Left ventricle myocardium superior (tissue), 1 donor: ENCODE measurements at regions not wholly inside any gene's neighbourhood (a gene's known extent, or its start where the extent isn't known, plus 50 kb on each side); places are given as distances from the start of the nearest gene placed in this dataset.

ENCODE experiments used
- ATAC-seq: fragments of 200-7000 bp; cut with Tn5 transposase; one replicate; pipeline ENCODE4 v1.9.1; 2020; ENCODE audit warnings: mild to moderate bottlenecking, moderate library complexity
- DNase-seq: peaks from one replicate; pipeline ENCODE4 v3.0.0-alpha.2; 2020
- intact Hi-C: fragments of 100-400 bp; cut with micrococcal nuclease; formaldehyde crosslinking; loops from one replicate; pipeline ENCODE4 v1.11.0; 2022
- donor health status: DM: no; HTN: yes; CAD: no; lungs with severe emphysema.

DNA sequence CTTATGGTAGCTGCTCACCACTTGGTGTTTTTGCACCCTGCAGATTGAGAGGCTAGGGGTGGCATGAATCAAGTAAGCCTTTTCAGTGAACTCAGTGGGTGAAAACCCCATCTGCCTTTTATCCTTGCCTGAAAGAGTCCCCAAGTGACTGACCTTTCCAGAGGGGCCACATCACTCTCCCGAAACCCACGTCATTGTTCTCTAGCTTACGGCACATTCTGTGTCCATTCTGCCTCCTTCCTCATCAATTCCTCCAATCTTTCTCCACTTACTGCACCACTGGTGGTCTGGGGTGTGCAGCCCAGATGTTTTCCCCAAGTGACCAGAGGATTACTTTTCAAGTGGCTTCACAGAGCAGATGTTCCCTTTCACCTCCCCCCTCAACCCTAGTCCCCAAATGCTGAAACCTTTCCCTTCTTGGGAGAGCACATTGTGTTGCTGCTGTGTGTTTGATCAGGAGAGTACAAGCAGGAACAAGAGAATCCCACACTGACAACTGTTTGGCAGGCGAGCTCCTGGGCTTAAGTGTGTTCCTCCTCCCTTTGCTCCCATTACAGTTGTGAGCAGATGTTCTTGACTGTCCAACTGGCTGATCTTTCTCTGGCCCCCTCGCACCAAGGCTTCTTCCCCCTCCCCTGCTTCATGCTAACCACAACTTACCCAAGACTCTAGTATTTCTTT, 138.0 kb upstream of the IGF1 start:
- ATAC-seq, result peak; percentile 50
- DNase-seq, result no peak
- intact Hi-C loops, result no loop called here

- ATAC-seq (no peak), DNase-seq (no peak)
- intact Hi-C loops, result no loop called here
Measured at GRCh38 chr12:102616692-102617091, 136.3 kb upstream of the IGF1 start.

GRCh38 chr12:102611995-102612394, 131.6 kb upstream of the IGF1 start:
- DNase-seq (no peak), ATAC-seq (no peak)
- intact Hi-C loops, result no loop called here

GRCh38 chr12:102609996-102610395, 129.6 kb upstream of the IGF1 start:
- intact Hi-C loops, result no loop called here
- DNase-seq, result no peak
- ATAC-seq, result no peak

GRCh38 chr12:102603021-102603420, 122.7 kb upstream of the IGF1 start:
- ATAC-seq (no peak), DNase-seq (no peak)

DNA sequence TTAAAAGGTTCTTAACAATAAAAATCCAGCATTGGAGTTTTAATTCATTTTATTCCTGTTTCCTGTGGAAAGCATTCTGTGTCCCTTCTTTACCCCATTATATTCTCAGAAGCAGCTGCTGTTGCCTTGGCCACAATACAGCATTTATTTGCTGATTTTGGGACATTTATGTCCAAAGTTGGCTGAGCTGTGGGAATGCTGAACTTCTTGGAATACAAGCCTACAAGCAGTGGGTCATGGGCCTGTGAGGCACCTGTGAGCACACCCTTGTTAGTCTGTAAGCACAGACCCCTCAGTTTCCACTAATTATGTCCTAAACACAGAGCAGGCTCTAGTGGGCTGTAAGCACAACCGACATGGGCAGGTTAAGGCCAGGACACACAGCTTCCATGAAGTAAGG, 122.2 kb upstream of the IGF1 start:
- ATAC-seq (no peak), DNase-seq (no peak)
- intact Hi-C loops, result no loop called here

More at GRCh38 chr12:102603021-102603420, 122.7 kb upstream of the IGF1 start:
- intact Hi-C loops, result no loop called here

DNA sequence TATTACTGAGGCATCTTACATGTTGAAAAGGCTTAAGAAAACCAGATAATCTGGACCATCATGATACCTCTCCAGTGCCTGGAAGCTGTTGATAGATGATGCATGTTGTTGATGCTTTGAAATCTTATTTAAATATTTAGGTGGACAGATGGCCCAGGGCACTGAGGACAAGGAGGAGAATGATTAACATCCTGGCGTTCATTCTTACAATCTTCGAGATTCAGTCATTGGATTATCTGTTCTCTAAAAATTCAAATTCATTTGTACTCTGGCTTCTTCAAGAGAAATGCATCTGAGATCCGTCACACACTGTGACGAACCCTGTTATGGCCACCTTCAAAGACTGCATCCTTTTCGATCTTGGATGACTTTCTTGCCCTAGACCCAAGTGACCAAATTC, 121.3 kb upstream of the IGF1 start:
- DNase-seq (no peak), ATAC-seq (no peak)
- intact Hi-C loops, result no loop called here

GRCh38 chr12:102596687-102597086, 116.3 kb upstream of the IGF1 start:
- intact Hi-C loops, result no loop called here
- ATAC-seq (no peak), DNase-seq (no peak)

GRCh38 chr12:102596031-102596430, 115.7 kb upstream of the IGF1 start:
- ATAC-seq (no peak), DNase-seq (no peak)
- intact Hi-C loops, result no loop called here

DNA sequence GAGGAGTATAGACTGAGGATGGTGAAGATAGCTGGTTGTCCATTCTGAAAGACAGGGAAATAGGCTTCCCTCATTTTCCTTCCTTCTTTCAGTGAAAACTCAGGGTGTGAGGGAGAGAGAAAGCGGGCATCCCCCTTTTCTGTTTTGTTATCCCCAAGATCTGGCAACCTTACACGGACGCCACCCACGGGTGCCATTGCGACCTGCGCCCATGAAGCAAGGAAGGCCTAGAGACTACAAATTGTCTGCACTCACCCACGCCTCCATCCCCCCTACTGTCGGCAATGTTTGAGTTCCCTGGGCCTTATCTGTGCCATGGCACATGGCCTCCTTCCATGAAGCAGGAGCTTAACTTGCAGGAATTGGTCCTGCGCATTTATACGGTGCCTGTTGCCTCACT, 115.0 kb upstream of the IGF1 start:
- ATAC-seq (no peak), DNase-seq (no peak)
- intact Hi-C loops, result no loop called here

DNA sequence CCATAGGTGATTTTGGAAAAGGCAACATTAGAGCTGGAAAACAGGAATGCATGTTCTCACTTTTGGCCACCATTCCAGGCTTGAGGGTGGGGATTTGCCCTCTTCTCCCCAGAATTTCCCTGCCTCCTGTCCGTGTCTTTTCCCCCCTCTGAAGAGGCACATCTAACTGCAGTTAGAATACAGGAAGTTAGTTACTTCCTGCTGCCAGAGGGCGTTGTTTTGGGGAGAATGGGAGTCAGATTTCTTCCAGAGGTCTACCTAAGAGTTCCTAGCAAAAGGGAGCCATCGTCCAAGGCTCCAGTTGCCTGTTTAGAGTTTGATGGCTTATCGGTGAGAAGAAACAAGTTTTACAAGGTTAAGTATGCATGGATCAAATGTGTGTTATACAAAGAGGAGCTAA, 112.8 kb upstream of the IGF1 start:
- DNase-seq, result no peak
- ATAC-seq, result no peak
- intact Hi-C loops, result no loop called here

GRCh38 chr12:102592134-102592533, 111.8 kb upstream of the IGF1 start:
- ATAC-seq (no peak), DNase-seq (no peak)
- intact Hi-C loops, result no loop called here

DNA sequence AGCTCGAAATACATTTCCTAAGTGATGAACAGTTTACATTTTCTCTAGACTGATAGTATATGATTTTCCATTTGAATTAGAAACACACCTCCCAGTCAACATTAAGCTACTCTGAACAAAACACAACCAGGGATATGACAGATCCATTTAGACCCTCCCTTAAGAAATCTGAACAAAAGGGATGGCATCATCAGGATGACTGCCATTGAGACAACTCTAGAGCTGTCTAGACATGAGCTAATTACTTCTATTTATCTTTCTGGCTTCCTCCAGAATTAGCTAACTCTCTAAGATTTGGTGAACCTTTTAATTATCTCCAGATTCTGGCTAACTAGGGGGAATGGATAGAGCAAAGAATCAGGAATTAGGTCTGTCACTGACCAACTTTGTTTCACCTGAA, 92.9 kb upstream of the IGF1 start:
- no peak for DNase-seq
- intact Hi-C loops, result no loop called here
- ATAC-seq, result no peak

GRCh38 chr12:102571889-102572288, 91.5 kb upstream of the IGF1 start:
- no peak for ATAC-seq
- DNase-seq, result no peak
- intact Hi-C loops, result no loop called here

GRCh38 chr12:102570256-102570655, 89.9 kb upstream of the IGF1 start:
- ATAC-seq (no peak), DNase-seq (no peak)
- intact Hi-C loops, result no loop called here

DNA sequence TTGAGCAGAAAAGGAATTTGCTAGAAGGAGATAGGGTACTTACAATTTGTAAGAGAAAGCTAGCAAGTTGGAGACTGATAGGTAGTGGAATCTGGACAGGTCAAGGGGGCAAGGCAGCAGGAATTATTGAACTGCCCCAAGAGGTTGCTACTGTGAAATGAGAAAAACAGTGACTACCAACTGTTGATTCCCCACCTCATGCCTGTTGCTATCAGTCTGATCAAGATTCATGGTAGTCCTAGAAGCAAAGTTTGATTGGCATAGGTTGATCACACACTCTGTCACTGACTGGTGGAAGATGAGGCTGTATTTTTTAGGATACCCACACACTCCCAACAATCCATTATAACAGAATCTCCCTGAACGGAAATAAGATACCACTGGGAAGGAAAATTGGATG, 89.4 kb upstream of the IGF1 start:
- ATAC-seq (no peak), DNase-seq (no peak)
- intact Hi-C loops, result no loop called here

DNA sequence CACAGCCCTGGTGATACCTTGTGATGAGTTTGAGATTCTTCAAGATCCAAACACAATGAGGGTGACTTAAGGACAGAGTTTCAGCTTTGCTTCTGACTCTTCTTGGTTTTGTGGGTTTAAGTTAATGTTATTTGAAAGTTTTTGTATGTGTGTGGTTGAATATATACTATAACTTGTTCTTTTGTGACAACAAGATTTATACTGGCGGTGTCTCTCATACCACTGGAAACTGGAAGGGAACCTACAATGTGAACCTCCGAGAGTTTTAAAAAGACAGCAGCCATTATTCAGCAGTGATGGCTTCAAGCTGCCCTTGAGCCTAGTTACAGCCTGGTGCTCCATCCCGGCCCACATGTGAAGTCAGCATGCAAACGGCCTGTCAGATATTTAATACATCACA, 87.9 kb upstream of the IGF1 start:
- intact Hi-C loops, result no loop called here
- no peak for ATAC-seq
- no peak for DNase-seq

GRCh38 chr12:102567031-102567985, 86.9 kb upstream of the IGF1 start:
- DNase-seq, result no peak
- ATAC-seq, result no peak
- intact Hi-C loops, result no loop called here

DNA sequence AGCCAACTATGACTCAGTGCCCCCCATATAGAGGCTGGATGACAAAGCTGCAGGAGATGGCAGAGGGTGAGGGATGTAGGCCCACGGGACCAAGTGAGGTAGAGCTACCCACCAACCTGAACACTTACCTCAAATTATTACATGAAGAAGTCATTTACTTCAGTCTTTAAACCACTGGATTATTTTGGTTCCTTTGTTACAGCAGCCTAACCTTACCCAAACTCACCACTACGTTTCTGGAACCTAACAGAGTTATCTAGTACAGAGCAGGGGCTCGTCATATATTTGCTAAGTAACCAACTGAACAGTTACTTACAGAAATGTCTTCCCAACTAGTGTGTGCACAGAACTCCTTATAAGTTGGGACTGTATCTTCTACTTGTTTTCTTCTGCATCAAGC, 85.2 kb upstream of the IGF1 start:
- DNase-seq (no peak), ATAC-seq (no peak)
- intact Hi-C loops, result no loop called here

DNA sequence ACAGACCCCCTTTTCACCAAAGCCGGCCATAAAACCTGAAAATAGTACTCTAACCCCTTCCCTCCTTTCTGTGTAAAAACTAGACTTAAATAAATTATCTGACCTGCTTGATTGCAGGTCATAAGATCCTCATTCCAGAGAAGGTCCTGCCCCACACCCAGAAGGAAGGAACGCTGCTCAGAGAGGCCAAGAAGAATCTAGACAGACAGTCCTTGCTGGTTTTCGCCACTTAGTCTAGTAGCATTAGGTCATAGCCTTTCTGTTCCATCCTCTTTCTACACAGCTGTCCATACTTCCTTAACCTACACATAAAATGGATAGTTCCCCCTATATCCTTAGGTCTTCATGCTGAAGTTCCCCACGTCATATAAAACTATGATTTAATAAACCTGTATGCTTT, 83.7 kb upstream of the IGF1 start:
- intact Hi-C loops, result no loop called here
- DNase-seq (no peak), ATAC-seq (no peak)
